H7 (cell line): ENCODE measurements at regions not wholly inside any gene's neighbourhood (a gene's known extent, or its start where the extent isn't known, plus 50 kb on each side); places are given as distances from the start of the nearest gene placed in this dataset.

Experiments
- DNase-seq: peaks from one replicate; pipeline ENCODE4 v3.0.0; 2012
- H3K27me3 ChIP-seq: 2 replicates; pipeline ENCODE4 v1.6.0; 2011; ENCODE audit warnings: mild to moderate bottlenecking, low read length; ENCODE audit not compliant: control insufficient read depth, insufficient read depth
- H3K36me3 ChIP-seq: replicated peaks from 2 replicates; pipeline ENCODE4 v1.5.1; 2011; ENCODE audit warnings: low read length; ENCODE audit not compliant: control insufficient read depth, insufficient read depth
- H3K4me3 ChIP-seq: 2 replicates; pipeline ENCODE4 v1.5.1; 2011; ENCODE audit warnings: low read depth, mild to moderate bottlenecking, control low read depth, low read length, moderate library complexity; ENCODE audit not compliant: insufficient read depth

GRCh38 chr1:79554688-79555087, 548.2 kb upstream of the ADGRL4 start:
- Histone ChIP-seq H3K27me3 (no peaks in the 10 kb centered on the region), H3K36me3 (no peaks in the 10 kb centered on the region), H3K4me3 (no peak overlapping the region)
- DNase-seq, result no peak

GRCh38 chr1:79551321-79551720, 544.8 kb upstream of the ADGRL4 start:
- Histone ChIP-seq H3K27me3 (no peaks in the 10 kb centered on the region), H3K4me3 (no peak overlapping the region), H3K36me3 (no peaks in the 10 kb centered on the region)
- no peak for DNase-seq

- no peak for DNase-seq
- Histone ChIP-seq H3K4me3 (no peak overlapping the region), H3K36me3 (no peaks in the 10 kb centered on the region), H3K27me3 (no peaks in the 10 kb centered on the region)
Measured at GRCh38 chr1:79550402-79550801, 543.9 kb upstream of the ADGRL4 start.

- DNase-seq, result no peak
- Histone ChIP-seq H3K36me3 (no peaks in the 10 kb centered on the region), H3K27me3 (no peaks in the 10 kb centered on the region), H3K4me3 (no peak overlapping the region)
Measured at GRCh38 chr1:79549201-79549600, 542.7 kb upstream of the ADGRL4 start.

- Histone ChIP-seq H3K27me3 (no peaks in the 10 kb centered on the region), H3K4me3 (no peak overlapping the region), H3K36me3 (no peaks in the 10 kb centered on the region)
- DNase-seq, result no peak
Measured at GRCh38 chr1:79547514-79547913, 541.0 kb upstream of the ADGRL4 start.

- Histone ChIP-seq H3K4me3 (no peak overlapping the region), H3K27me3 (no peaks in the 10 kb centered on the region), H3K36me3 (no peaks in the 10 kb centered on the region)
- DNase-seq, result no peak
Measured at GRCh38 chr1:79543394-79543793, 536.9 kb upstream of the ADGRL4 start.

- DNase-seq, result no peak
- Histone ChIP-seq H3K36me3 (no peaks in the 10 kb centered on the region), H3K4me3 (no peak overlapping the region), H3K27me3 (no peaks in the 10 kb centered on the region)
Measured at GRCh38 chr1:79539001-79539400, 532.5 kb upstream of the ADGRL4 start.

- Histone ChIP-seq H3K36me3 (no peaks in the 10 kb centered on the region), H3K27me3 (no peaks in the 10 kb centered on the region), H3K4me3 (no peak overlapping the region)
- DNase-seq, result no peak
Measured at GRCh38 chr1:79532555-79532954, 526.0 kb upstream of the ADGRL4 start.

GRCh38 chr1:79531790-79532189, 525.3 kb upstream of the ADGRL4 start:
- Histone ChIP-seq H3K4me3 (no peak overlapping the region), H3K36me3 (no peaks in the 10 kb centered on the region), H3K27me3 (no peaks in the 10 kb centered on the region)
- DNase-seq, result no peak

GRCh38 chr1:79530476-79530875, 523.9 kb upstream of the ADGRL4 start:
- H3K4me3 ChIP-seq, result no peak overlapping the region
- H3K27me3 ChIP-seq, result no peaks in the 10 kb centered on the region
- no peaks in the 10 kb centered on the region for H3K36me3 ChIP-seq
- no peak for DNase-seq

- Histone ChIP-seq H3K27me3 (no peaks in the 10 kb centered on the region), H3K36me3 (no peaks in the 10 kb centered on the region), H3K4me3 (no peak overlapping the region)
- DNase-seq, result no peak
Measured at GRCh38 chr1:79530055-79530454, 523.5 kb upstream of the ADGRL4 start.

- DNase-seq, result no peak
- Histone ChIP-seq H3K36me3 (no peaks in the 10 kb centered on the region), H3K27me3 (no peaks in the 10 kb centered on the region)
Measured at GRCh38 chr1:79524126-79524525, 517.6 kb upstream of the ADGRL4 start.

GRCh38 chr1:79519084-79519760, 512.7 kb upstream of the ADGRL4 start:
- Histone ChIP-seq H3K27me3 (no peaks in the 10 kb centered on the region), H3K36me3 (no peaks in the 10 kb centered on the region), H3K4me3 (no peak overlapping the region)
- DNase-seq, result no peak

More at GRCh38 chr1:79524126-79524525, 517.6 kb upstream of the ADGRL4 start:
- no peak overlapping the region for H3K4me3 ChIP-seq

- no peak for DNase-seq
- no peaks in the 10 kb centered on the region for H3K36me3 ChIP-seq
- H3K4me3 ChIP-seq, result no peak overlapping the region
- H3K27me3 ChIP-seq, result no peaks in the 10 kb centered on the region
Measured at GRCh38 chr1:79517470-79518224, 511.1 kb upstream of the ADGRL4 start.

GRCh38 chr1:79507770-79508169, 501.2 kb upstream of the ADGRL4 start:
- H3K27me3 ChIP-seq, result no peaks in the 10 kb centered on the region
- H3K4me3 ChIP-seq, result no peak overlapping the region
- no peak for DNase-seq
- no peaks in the 10 kb centered on the region for H3K36me3 ChIP-seq
